GM21367 (cell line): ENCODE measurements at regions not wholly inside any gene's neighbourhood (a gene's known extent, or its start where the extent isn't known, plus 50 kb on each side); places are given as distances from the start of the nearest gene placed in this dataset.

Experiments
- ATAC-seq: cut with Tn5 transposase; IDR thresholded peaks from one replicate; pipeline ENCODE4 v1.9.1; 2021; ENCODE audit not compliant: unreplicated experiment

GRCh38 chr1:88266051-88266450 is 418.0 kb upstream of the PKN2 start:
- no peak for ATAC-seq

GRCh38 chr1:88272216-88272615 is 411.9 kb upstream of the PKN2 start:
- ATAC-seq: no peak

- ATAC-seq: no peak
These were observed 409.6 kb upstream of the PKN2 start for GRCh38 chr1:88274431-88274830.

GRCh38 chr1:88275259-88275862 is 408.7 kb upstream of the PKN2 start:
- no peak for ATAC-seq

GRCh38 chr1:88276163-88276562 is 407.9 kb upstream of the PKN2 start:
- no peak for ATAC-seq

- ATAC-seq: no peak
These were observed 400.0 kb upstream of the PKN2 start for GRCh38 chr1:88284066-88284465.

GRCh38 chr1:88284666-88285366 is 399.3 kb upstream of the PKN2 start:
- ATAC-seq: no peak

GRCh38 chr1:88286716-88287115 is 397.4 kb upstream of the PKN2 start:
- ATAC-seq: no peak

- no peak for ATAC-seq
These were observed 395.5 kb upstream of the PKN2 start for GRCh38 chr1:88288571-88288970.

- ATAC-seq: no peak
These were observed 394.5 kb upstream of the PKN2 start for GRCh38 chr1:88289401-88290102.

GRCh38 chr1:88291611-88292354 is 392.3 kb upstream of the PKN2 start:
- no peak for ATAC-seq

- no peak for ATAC-seq
These were observed 390.3 kb upstream of the PKN2 start for GRCh38 chr1:88293691-88294190.

GRCh38 chr1:88296227-88296626 is 387.8 kb upstream of the PKN2 start:
- ATAC-seq: no peak

- no peak for ATAC-seq
These were observed 387.4 kb upstream of the PKN2 start for GRCh38 chr1:88296642-88297041.

GRCh38 chr1:88298506-88298905 is 385.6 kb upstream of the PKN2 start:
- no peak for ATAC-seq

GRCh38 chr1:88300752-88301263 is 383.3 kb upstream of the PKN2 start:
- ATAC-seq: no peak

GRCh38 chr1:88302843-88303486 is 381.1 kb upstream of the PKN2 start:
- no peak for ATAC-seq

GRCh38 chr1:88311265-88311664 is 372.8 kb upstream of the PKN2 start:
- ATAC-seq: no peak

GRCh38 chr1:88311907-88312306 is 372.2 kb upstream of the PKN2 start:
- no peak for ATAC-seq

- ATAC-seq: no peak
These were observed 366.7 kb upstream of the PKN2 start for GRCh38 chr1:88317396-88317795.

GRCh38 chr1:88318740-88319139 is 365.3 kb upstream of the PKN2 start:
- ATAC-seq: no peak
